GM18499 (cell line): ENCODE measurements at regions not wholly inside any gene's neighbourhood (a gene's known extent, or its start where the extent isn't known, plus 50 kb on each side); places are given as distances from the start of the nearest gene placed in this dataset.

Experiments
- ATAC-seq: cut with Tn5 transposase; IDR thresholded peaks from one replicate; pipeline ENCODE4 v1.9.1; 2021; ENCODE audit warnings: moderate number of reproducible peaks; ENCODE audit not compliant: insufficient read depth, unreplicated experiment

- no peak for ATAC-seq
Observed at GRCh38 chr4:20393486-20394100, 141.9 kb downstream of the SLIT2 start.

DNA sequence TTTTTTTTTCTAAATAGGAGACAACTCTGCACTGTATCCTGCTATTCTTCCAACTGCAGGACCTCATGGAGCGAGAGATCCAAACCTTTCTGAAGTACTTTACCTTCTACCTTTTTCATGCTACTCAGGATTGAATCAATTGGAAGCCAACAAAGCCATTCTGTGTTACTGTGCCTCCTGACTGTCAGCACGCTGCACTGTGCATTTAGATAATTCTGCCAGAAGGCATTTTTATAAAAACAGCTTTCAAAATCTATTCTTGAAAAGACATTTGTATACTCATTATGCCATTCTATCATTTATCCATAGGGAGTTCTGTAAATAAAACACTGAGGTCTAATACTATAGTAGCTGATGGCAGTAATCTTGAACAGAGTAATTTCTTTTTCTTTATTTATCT, 142.8 kb downstream of the SLIT2 start:
- no peak for ATAC-seq

- no peak for ATAC-seq
Observed at GRCh38 chr4:20395160-20395773, 143.6 kb downstream of the SLIT2 start.

- peak; percentile 78 for ATAC-seq
Observed at GRCh38 chr4:20403290-20403689, 151.6 kb downstream of the SLIT2 start.

DNA sequence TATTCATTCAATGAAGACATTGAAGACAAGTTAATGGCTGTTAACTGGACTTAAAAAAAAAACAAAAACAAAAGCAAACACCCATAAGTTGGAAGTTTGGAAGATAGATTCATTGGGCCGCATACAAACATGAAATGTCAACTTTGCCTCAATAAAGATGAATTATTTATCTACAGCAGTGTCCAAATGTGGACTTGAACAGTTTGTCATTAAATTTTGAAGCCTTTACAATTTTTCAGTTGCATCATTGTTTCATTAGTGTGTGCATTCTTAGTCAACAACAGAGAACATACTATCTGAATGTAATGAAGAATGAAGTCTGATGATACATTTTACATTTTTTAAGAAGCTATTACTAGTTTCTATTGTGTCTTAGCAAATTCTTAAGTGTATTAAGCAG, 152.1 kb downstream of the SLIT2 start:
- ATAC-seq = no peak

GRCh38 chr4:20408611-20409010, 156.9 kb downstream of the SLIT2 start:
- ATAC-seq = no peak

DNA sequence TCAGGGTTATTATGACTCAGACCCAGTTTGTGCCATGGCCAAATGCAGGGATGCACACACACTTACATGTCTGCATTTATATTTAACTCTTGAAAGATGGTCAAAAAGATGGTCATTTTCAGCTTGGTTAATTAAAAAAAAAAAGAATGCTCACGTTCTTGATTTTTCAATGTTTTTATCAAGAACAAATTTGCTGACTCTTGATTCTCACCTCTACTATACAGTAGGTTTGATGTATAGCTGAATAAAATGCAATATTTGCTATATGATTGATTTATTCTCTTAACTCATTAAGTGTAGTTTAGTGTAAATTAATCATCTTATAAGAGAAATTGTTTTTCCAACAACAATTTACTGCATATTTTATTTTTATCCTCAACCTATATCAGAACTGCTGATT, 160.4 kb downstream of the SLIT2 start:
- ATAC-seq = no peak

GRCh38 chr4:20416800-20417199, 165.1 kb downstream of the SLIT2 start:
- ATAC-seq = no peak

DNA sequence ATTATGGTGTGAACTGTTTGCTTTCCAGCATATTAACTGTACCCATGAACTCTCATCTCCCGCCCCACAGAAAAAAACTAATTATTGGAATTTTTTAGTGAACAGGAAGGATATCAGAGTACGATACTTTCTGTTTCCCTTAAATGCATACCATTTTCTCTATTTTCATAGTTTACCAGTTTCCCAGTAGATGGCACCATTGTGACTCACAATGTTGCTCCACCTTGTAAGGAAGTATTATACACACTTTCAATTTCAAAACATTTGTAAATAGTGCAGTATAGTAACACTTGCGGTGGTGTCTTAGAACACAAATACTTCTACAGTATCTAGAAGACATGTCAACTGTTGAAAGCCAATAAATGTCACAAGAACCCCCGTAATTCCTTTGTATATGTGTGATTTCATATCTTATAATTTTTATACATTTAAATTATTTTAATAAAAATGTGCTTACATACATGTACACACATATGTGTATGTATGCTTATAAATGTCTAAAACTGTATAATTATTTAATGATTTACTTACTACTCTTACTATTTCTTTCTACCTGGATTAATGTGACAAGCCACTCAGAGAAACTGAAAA, 167.3 kb downstream of the SLIT2 start:
- ATAC-seq = peak; percentile 99

DNA sequence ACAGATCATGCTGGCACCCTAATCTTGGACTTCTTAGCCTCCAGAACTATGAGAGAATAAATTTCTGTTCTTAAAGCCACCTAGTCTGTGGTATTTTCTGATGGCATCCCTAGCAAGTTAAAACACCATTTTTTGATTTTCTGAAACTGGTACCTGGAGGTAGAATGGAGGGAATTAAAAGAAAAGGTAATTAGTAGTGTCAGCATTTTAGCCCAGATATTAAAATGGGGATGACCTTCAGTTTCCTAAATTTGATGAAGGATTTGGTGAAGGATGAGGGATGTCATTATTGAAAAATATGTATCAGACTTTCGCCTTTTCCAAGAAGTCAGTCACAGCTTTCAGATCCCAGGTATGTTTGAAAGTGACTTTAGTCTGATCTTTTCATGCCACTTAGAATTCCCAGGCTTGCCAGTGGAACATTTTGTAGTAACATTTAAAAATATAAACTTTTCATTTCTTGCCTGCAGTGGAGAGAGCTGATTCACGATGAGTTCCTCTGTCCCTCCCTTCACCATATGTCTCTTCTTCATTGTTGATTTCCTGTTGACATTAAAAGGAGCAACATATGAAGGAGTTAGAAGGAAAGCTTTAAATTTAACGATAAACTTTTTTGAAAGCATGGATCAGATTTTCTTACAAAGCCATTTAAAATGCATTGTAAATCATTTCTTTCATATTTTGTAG, 169.4 kb downstream of the SLIT2 start:
- no peak for ATAC-seq

GRCh38 chr4:20421603-20421985, 169.9 kb downstream of the SLIT2 start:
- no peak for ATAC-seq

DNA sequence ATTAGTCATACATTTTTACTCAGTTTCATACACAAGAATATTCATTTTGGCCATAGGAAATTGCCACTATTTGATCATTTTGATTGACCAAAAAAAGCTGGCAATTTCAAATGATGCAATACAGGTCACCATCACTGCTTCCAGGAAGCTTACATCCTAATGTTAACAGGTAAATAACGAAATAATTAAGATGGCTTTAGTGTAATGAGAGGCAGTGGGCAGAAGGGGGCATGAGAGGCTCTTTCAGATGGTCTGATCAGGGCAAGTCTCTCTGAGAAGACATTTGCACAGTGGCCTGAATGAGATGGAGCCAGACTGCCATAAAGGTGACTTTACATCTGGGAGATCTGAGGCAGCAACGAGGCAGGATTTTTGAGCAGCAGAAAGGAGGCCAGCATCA, 170.7 kb downstream of the SLIT2 start:
- ATAC-seq = peak; percentile 46

DNA sequence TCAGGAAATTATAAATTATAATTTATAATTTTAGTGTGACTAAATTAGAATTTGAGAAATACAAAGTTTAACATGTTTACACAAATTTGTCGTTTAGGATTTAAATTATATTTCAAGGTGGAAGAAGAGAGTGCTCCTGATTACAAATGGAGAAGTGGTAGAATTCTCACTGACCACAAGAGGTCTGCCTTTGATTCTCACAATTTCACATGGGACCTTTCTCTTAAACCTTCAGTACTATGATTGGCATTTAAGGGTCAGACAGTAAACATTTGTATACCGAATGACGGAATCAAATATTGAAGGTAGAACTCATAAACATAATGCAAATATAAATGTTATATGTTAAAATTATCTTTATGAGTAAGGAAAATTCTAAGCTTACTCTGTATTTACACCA, 171.7 kb downstream of the SLIT2 start:
- no peak for ATAC-seq

DNA sequence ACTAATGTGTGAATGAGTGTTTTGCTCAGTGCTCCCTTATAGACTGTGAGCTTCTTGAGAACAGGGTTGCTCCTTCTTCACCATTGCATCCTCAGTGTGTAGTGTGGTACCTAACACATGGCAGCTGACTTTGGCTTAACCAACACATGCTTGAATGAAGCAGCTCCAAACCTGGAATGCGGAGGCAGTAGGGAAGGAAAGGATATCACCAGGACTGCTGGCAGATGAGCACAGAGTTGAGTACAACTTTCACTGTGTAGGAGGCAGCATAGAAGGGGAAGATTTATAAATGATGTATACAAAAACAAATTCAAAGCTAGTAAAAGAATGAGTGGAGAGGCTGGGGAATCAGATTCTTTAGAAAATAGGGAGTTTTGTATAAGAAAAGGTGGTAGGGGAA, 174.3 kb downstream of the SLIT2 start:
- ATAC-seq = no peak

DNA sequence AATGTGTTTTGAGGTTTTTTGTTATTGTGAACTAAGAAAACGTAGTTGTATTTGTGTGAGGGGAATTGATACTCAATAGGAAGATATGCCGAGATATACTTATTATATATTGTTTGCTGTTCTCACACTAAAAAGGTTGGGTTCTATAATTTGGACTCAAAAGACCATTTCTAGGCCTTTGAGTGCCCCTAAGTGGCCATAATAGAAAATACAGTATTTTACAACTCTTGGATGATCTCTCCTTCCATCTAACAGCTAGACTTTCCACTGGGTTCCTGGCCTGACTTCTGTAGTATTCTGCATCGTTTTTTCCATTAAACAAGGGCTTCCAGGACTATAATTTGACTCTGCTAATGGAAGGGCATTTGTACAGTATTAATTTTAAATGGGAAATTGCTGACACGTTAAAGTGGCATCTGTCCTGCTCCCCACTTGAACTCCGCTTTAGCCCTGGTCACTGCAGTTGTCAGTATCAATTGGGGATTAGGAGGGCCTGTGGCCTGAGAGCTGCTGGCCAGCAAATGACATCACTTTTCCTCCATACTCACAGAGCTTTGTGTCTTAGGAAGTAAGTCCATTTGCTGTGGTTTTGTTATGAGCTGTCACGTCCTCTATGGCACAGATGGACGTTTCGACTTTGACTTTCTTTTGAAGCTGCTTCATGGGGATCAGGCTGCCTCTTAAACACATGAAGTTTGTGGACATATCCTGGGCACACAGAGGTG, 176.9 kb downstream of the SLIT2 start:
- no peak for ATAC-seq

DNA sequence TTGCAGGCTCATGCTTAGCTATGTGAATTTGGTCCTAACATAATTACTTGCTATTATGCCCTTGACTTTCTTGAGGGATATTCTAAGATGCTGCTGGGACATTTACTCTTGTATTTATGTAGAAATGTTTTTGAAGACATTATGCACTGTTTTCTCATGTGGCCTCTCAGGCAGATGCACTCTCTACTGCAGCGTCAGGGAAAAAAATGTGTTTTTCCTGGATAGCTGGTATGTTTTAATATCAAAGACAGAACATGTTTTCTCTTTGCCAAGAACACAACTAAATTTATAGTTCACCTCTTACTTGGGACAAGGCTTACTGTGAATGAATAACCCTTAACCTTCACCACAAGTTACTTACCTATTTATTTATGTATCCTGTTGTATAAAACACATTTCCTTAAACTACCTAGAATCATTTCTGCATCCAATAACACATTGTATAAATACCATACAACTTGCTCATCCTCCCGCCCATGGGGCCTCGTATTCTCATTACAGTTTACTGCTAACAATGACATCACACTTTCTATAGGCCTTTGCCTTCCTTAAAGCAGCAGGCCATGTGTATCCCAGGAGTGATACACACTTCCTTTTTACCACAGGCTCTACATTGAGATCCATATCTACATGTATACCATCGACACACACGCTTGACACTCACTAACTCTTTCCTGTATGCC, 178.7 kb downstream of the SLIT2 start:
- no peak for ATAC-seq

DNA sequence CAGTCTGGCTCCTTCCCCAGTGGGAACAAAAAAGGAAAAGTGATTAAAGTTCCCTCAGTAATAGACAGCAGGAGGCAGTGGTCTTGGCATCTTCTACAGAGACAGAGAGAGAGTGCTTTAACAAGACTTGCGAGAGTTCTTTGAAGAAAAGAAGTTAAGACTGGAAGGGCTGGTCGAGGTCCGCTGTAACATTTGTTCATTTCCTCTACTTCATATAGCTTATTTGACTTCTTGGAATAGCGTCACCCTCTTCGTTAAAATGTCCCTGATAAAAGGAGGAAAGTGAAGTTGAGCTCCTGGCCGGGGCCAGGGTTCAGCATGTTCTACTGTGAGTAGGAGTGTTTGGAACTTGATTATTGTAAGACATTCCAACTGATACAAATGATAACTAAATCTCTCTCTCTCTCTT, 179.8 kb downstream of the SLIT2 start:
- no peak for ATAC-seq

DNA sequence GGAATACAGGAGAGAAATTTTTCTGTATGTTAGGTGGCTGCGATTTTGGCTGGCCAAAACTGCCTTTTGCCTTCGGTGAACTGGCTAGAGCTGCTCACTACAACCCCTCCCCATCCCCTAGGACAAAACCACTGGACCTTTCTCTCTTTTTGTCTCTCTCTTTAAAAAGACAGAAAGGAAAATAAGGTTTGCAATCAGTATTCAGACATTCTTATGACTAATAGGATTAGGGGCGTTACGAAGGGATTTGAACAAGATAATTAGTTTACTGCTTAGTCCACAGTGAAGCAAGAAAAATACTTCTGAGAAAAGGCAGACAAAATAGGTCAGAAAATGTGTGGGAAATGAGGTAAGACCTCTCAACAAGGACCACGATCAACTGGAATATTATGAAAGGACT, 180.4 kb downstream of the SLIT2 start:
- no peak for ATAC-seq

GRCh38 chr4:20433097-20433705, 181.5 kb downstream of the SLIT2 start:
- ATAC-seq = no peak

GRCh38 chr4:20440170-20440569, 188.5 kb downstream of the SLIT2 start:
- ATAC-seq = no peak
